HG03045 (cell line): ENCODE measurements at regions not wholly inside any gene's neighbourhood (a gene's known extent, or its start where the extent isn't known, plus 50 kb on each side); places are given as distances from the start of the nearest gene placed in this dataset.
A peak's percentile ranks its signal among the peaks of the same experiment; 100 is the strongest.
"Not testable (repeated sequence)": the region's sequence is repeated elsewhere in the genome, so short reads cannot be mapped to it uniquely, and the experiment has no call there.

Experiments used
- ATAC-seq: cut with Tn5 transposase; IDR thresholded peaks from one replicate; pipeline ENCODE4 v1.9.1; 2021; ENCODE audit warnings: mild to moderate bottlenecking, moderate library complexity; ENCODE audit not compliant: unreplicated experiment

DNA sequence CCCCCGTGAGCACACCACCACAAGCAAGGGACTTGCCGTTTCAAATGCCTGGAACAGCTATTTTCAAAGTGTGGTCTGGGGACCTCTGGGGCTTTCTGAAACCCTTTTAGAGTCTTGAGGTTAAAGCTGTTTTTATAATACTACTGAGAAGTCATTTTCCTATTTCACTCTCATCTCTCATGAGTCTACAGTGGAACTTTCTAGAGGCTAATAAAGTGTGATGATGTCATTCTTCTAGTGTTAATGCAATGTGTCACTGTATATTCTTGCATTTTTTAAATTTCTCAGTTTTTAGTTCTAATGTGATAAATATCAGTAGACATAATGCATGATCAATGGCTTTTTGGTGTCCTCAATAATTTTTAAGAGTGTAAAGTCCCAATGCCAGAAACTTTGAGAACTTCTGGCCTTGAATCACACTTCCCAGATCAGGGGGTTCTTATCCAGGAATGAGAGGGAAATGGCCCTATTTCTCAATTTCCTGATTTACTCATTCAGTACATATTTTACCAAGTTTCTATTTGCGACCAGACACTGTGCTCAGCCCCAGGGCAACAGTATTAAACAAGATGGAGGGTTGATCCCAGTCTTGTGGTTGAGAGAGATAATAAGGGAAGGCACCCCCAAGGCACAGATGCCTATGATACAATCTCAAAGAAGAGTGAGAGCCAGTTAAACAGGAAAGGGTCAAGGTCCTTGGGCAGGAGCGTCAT is 444.0 kb downstream of the HS3ST3B1 start:
- peak; percentile 43 for ATAC-seq

DNA sequence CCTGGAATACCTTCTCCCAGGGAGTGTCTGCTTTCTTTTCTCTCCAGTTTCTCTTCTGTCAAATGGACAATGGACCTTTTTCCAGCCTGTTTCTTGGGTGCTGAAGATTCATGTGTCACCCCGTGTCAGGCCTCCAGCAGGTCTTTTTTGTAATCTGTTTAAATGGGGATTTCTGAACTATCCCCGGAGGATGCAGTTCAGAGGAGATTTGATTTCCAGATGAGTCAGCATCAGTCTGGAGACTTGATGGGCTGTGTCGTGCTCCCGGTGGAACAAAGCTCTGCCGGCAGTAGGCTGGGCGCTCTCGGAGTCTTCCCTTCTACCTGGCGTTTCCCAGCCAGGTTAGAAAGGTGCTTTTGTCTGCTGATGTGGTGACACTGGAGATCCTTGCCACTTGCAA is 440.6 kb downstream of the HS3ST3B1 start:
- no peak for ATAC-seq

DNA sequence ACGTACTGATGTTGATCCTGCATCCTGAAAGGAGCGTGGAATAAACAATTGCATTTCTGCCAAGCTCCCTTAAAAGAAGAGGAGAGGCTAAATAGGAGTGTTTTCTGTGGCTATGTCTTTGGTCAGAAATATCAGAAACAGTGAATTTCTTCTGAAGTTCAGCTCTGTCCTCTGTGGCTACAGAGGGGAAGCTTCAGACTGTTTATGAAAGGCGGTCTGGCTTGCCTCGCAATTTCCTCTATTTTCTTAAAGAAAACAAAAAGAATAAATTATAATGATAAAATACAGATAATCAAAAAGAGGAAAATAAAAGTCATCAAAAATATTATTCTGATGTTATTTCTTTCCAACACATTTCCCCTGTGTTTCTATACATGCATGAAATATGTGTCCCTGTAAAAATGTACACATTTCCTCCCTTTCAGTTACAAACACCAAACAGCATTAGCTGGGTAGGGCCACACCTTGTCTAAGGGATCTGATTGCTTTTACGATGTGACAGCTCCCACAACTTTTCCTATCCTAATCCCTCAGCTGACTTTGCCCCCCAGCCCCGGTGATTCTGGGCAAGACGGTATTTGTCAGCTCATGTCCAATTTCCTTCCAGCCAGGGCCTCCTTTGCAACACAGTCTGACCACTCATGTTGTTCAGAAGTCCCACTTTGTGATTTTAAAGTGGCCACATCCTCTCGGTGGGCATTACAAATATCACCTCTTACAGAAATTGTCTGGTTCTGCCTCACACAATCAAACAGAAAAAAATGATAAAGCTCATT is 439.0 kb downstream of the HS3ST3B1 start:
- ATAC-seq = no peak

DNA sequence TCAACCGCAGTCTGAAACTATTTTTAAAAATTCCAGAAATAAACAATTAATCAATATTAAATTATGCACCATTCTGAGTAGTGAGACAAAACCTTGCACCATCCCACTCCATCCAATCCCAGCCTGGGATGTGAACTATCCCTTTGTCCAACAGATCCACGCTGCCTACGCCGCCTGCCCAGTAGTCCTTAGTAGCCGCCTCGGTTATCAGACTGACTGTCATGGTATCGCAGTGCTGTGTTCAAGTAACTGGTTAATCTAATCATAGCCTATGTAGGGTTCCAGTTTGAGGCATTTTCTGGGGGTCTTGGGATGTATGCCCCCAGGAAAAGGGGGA is 437.7 kb downstream of the HS3ST3B1 start:
- no peak for ATAC-seq

DNA sequence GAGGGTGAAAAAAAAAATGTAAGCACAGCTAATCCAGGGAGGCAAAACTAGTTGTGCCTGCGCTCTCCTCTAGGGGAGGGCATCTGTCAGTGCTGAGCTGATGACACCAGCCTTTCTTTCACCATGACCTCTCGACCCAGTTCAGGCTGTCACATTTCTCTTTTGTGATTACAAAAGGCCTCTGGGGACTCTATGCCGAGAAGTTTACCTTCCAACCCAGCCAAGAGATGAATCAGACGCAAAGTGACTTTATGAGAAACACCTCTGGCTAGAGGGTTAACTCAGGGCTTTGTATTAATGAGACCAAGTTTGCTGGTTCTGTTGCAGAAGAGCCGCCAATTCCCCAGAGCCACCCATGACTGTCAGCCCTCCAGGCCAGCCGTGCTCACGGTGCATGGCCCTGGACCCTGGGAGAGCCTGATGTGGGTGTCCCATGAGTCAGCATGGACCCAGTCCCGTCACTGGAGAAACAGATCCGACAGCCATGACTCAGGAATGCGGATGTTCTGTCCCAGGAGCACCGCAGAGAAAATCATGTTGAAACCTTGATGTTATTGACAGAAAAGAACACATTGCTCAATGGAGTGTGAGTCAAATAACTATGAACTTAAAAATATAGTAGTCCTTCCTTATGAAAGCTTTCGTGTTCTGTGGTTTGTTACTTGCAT is 437.2 kb downstream of the HS3ST3B1 start:
- ATAC-seq = peak; percentile 60

DNA sequence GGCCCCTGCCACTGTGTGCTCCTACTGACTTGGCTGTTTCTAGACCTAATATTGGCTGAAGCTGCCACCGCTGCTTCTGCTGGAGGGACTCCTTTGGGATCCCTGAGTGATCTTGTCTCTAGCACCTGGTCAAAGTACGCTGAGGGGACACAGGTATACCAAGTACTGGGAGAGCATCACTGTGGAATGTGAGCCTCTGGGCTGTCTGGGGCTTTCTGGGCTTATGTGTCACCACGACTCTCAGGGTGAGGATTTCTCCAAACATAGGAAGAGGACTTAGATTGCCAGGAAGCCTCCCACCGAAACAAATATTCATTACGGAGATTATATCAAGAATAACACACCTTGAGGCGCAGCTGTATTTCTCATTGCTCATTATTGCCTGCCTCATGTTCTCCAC is 435.8 kb downstream of the HS3ST3B1 start:
- ATAC-seq = no peak

DNA sequence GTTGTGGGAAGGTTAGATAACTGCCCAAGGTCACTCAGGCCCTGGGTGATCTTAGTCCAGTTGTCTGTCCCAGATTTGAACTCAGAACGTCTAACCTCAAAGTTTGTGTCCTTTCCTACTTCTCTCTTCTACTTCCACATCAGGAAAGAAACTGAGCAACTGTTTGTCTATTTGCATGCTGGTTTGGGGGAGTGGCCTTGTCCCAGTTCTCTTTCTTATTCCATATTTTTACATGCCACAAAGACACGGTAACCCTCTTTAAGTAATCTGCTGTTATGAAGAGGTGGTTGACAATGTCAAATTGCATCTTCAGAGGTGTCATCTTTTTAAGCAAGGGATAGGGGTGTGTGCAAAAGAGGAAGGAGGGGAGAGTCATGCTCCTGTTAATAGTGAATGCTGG is 432.5 kb downstream of the HS3ST3B1 start:
- no peak for ATAC-seq

DNA sequence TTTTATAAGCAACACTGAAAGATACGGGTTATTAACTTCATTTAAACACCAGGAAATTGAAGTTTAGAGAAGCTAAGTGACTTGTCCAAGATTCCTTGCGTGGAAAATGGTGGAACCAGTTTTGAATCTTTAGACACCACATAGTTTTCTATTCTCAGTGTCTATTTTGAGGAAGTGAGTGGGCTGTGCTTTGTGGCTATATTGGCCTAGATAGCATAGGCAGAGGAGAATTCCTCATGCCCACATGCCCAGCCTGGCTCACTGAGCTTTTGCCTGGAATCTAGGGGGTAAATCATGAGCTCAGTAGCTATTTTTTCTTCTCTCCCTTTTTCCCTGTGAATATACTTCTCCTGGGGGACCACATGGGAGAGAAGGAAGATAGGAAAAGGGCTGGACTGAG is 431.3 kb downstream of the HS3ST3B1 start:
- no peak for ATAC-seq

DNA sequence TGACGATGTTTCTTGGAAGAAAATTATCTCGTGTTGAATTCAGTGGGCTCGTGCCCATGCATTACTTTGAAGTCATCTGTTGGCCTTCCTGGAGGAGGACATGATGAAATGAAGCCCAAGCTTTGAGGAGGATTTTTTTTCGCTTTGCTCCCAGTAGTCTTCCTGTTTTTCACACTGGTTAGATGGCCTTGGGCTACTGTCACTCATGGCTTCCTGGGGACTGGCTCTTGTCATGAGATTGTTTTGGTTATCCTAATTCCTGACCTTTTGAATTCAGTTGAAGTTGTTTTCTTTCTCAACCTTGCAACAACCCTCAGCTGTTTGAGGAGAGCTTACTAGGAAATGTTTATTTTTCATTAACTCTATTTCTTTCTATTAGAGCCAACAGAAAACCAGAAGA is 430.7 kb downstream of the HS3ST3B1 start:
- ATAC-seq = no peak

DNA sequence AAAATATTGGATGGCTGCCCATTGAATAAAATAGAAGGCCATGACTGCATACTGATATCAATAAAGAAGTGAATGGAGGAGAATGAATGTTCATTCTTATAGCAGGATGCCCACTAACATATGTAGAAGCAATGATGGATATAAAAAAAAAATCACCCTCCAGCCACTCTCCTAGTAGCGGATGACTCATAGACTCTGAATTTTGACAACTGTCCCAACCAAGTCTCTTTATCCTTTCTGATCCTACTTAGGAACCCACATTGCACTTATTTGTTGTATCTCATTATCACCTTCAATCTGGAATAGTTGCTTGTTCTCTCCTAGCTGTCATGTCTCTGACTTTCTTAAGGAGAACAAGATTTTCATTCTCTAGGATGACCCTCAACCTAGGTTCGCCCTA is 429.9 kb downstream of the HS3ST3B1 start:
- no peak for ATAC-seq

DNA sequence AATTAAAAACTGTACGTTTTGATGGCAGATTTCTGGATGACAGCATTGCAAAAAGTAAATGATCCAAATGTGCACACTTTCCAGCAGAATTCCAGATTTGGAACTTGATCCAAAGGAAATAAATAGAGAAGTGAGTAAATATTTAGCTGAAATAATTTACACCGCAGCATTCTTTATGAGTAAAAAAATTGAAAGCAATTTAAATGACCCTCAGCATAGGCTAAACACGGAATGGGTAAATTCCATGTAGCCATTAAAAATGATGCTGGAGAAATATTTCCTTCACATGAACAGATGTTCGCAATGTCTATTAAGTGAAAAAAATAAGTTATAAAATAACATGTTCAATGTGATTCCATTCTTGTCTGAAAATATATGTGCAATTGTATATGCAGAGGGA is 424.8 kb downstream of the HS3ST3B1 start:
- ATAC-seq = no peak

DNA sequence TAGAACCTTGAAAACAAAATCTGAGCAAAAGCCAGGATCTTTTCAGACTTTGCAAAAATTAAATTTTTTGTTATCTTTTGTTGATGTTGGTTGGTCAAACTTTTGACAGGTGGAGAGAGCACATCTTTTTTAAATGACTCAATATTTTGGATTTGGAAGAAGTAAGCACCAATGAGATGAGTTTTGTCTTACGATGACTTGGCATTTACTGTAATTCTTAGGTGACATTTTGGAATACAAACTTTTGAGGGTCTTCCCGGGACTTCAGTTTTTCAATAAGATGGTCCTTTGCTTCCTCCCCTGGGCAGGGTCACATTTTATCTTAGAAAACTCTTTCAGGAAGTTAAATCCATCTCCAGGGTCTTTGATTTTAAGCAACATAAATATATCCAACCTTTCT is 423.9 kb downstream of the HS3ST3B1 start:
- no peak for ATAC-seq

DNA sequence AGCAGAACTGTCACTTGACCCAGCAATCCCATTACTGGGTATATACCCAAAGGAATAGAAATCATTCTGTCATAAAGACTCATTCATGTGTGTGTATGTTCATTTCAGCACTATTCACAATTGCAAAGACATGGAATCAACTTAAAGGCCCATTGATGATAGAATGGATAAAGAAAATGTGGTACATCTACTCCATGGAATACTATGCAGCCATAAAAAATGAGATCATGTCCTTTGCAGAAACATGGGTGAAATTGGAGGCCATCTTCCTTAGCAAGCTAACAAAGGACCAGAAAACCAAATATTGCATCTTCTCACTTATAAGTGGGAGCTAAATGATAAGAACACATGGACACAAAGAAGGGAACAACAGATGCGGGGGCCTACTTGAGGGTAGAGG is 422.5 kb downstream of the HS3ST3B1 start:
- not testable (repeated sequence) for ATAC-seq

DNA sequence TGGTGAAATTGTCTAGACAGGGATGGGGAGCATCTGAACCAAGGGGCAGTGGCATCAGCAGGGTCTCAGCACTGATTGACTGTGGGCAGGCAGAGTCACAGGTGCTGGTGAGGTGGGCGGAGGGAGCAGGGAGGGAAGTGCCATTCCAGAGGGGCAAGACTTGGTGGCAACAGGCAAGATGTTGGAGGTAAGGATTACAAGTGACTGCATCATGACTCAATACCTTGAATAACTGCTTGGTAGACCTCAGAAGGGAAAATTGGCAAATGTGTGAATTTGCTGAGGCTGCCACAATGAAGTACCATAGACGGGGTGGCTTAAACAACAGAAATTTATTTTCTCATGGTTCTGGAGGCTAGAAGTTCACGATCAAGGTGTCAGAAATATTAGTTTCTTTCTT is 419.1 kb downstream of the HS3ST3B1 start:
- ATAC-seq = no peak

DNA sequence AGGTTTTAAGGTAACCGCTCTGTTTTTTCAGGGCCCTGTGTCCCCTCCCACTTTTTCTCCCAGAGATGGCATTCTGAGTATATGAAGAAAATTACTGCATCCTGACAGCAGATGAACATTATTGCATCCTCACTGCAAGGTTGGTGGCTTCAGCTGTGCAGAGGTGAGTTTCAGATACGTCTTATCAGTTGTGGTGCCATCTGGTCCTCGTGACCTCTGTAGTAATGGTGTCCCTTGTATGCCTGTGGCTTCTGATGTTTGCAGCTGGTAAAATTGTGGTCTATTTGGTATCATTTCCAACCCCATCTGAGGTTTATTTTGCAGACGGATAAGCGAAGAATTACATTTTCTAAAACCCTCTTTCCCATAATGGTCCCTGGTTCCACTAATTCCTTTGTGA is 417.0 kb downstream of the HS3ST3B1 start:
- ATAC-seq = no peak

DNA sequence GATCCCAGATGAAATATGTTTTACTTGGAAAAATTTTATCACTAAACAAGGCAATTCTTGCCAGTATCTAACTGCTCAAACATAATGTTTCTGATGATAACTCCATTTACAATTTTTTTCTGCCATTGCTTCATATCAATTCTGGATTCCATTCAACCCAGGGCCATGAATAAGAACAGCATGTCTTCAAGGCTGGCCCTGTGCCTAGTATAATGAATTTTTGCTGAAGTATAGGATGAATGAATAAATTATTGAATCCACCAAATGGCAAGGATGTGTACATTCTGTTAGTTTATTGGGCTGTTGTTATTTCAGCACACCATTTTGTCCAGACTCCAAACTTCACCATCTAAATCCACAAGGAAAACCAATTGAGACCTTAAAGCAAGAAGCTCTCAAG is 414.7 kb downstream of the HS3ST3B1 start:
- no peak for ATAC-seq

DNA sequence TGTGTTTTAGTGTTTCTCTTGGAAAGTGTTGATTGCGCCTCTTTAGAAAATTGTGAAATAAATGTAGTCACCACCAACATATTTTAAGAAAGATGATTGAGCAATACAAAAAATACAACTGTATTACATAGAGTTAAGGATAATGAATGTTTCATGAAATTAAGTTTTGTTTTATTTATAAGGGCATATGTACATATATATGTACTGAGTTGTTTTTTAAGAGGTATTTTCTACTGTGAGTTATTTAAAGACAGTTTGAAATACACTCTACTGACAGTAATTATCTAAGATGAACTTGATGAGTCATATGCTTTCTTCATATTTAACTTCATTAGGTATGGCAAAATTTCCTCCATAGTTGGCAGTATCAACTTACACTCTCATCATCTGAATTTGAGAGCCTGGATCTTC is 411.7 kb downstream of the HS3ST3B1 start:
- ATAC-seq = no peak

DNA sequence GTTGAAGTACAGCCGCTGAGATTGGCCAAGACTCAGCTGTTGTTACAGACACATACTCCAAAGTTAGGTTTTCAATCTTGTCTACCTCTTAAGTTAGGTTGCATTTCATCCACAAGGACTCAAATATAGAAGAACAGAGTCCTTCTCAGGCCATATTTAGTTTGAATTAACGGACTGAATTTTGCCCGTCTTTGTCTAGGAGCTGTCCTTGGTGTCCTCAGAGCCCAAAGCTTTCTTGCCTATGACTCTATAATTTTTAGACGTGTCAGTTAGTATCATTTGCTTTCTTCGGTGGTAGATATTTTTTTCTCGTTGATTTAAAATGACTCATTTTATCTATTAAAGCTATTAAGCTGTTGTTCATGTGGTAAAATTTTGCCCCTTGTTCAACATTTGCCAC is 403.2 kb downstream of the HS3ST3B1 start:
- no peak for ATAC-seq

DNA sequence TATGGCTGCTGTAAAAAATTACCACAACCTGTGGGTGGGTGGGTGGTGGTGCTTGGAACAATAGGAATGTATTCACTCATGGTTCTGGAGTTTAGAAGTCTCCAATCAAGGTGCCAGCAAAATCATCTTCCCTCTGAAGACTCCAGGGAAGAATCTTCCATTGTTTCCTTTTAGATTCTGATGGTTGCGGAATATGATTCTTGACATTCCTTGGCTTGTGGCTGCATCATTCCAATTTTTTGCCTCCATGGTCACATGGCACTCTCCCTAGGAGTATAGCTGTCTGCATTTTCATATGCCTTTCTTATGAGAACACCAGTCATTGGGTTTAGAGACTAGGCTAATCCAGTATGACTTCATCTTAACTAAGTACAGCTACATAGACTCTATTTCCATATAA is 401.0 kb downstream of the HS3ST3B1 start:
- ATAC-seq = no peak

DNA sequence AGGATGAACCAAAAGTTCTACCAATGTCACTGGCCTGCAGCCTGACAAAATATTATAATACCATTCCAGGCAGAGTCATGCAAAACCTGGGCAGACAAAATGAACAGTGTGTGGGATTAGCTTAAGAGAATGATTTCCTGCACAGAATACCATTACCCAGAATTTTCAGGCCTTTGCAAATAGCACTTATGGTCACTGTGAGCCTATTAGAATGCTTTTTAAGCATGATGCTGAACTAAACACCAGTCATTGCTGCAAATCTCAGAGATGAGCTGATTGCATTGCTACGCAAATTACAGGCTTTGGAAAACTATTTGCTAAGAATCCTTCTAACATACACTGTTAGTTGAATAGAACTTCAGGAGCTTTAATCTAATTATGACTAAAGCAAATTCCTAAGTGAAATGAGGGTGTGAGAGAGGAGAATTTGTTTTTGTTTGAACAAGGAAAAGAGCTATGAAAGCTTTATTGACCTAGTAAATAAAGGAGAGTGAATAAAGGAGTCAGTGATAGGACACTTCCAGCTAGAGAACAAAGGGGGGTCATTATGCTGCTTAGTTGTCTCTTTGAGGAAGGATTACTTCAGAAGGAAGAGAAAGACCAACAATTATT is 398.8 kb downstream of the HS3ST3B1 start:
- ATAC-seq = no peak

DNA sequence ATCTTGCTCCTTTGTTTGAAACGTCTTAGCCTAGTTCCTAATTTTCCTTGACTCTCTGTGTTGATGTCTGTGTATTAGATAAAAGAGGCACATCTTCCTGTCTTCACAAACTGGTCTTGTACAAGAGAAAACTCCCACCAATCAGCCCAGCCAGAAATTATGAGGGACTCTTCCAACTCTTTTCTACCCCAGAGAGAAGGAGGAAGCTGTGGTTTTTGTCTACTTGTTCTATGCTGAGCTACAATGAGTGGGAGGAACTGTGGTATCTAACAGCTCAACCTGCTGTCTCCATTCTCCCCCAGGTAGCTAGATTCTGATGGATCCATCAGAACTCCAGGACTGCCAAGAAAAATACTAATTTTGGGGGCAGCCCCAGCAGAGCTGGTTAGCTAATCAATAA is 392.5 kb downstream of the HS3ST3B1 start:
- no peak for ATAC-seq

DNA sequence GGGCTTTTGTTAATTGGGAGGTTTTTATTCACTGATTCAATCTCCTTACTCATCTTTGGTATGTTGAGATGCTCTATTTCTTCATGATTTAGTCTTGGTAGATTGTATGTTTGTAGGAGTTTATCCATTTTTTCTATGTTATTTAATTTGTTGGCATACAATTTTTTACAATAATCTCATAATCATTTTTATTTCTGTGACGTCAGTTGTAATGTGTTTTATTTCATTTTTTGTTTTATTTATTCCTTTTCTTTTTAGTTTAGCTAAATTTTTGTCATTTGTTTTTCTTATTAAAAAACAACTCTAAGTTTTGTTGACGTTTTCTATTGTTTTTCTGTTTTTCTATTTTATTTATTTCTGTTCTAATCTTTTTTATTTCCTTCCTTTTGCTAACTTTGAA is 389.8 kb downstream of the HS3ST3B1 start:
- no peak for ATAC-seq
